GM12878 (cell line): ENCODE measurements at regions not wholly inside any gene's neighbourhood (a gene's known extent, or its start where the extent isn't known, plus 50 kb on each side); places are given as distances from the start of the nearest gene placed in this dataset.

Source experiments
- ATAC-seq: fragments of 200-7000 bp; cut with Tn5 transposase; 3 replicates; pipeline ENCODE4 v1.9.1; 2020; ENCODE audit warnings: mild to moderate bottlenecking, moderate library complexity
- BruUV-seq: library from RNA; stranded (reverse); fragments of 400-500 nt; replicated peaks from 2 replicates; lab custom pipeline; 2021; lab: Mats Ljungman, UMichigan
- CTCF ChIA-PET: fragments of 300-600 bp; sonication (Branson Sonifier 250); formaldehyde crosslinking; extraction: SDS; loops from one replicate; lab custom pipeline; 2021; ENCODE audit warnings: inconsistent platforms; lab: Yijun Ruan, JAX
- POLR2A ChIA-PET: fragments of 350-600 bp; formaldehyde crosslinking; extraction: SDS; loops from one replicate; lab custom pipeline; 2021; ENCODE audit warnings: inconsistent platforms; lab: Charles Lee
- RAD21 ChIA-PET: fragments of 300-600 bp; sonication (Branson Sonifier 250); formaldehyde crosslinking; loops from one replicate; lab custom pipeline; 2023; ENCODE audit warnings: antibody characterized with exemption; ENCODE audit not compliant: unreplicated experiment; lab: Charles Lee
- SMC1A ChIA-PET: fragments of 300-600 bp; sonication (Branson Sonifier 250); formaldehyde crosslinking; loops from one replicate; lab custom pipeline; 2023; ENCODE audit not compliant: unreplicated experiment, uncharacterized antibody; lab: Charles Lee
- DNase-seq: peaks from one replicate; pipeline ENCODE4 v3.0.0-alpha.2; 2011; ENCODE audit warnings: low read depth, low spot score
- FAIRE-seq: peaks from 3 replicates; lab custom pipeline; 2011; peaks lifted over from hg19 to GRCh38; lab: Jason Lieb, UNC
- H2AFZ ChIP-seq: 2 replicates; pipeline ENCODE4 v1.6.0; 2011; ENCODE audit warnings: low read depth, low read length, control low read depth; ENCODE audit not compliant: control insufficient read depth
- H3K27ac ChIP-seq: 2 replicates; pipeline ENCODE4 v1.5.1; 2011; ENCODE audit warnings: control low read depth; ENCODE audit not compliant: control insufficient read depth, insufficient read depth
- H3K27me3 ChIP-seq, 2 experiments: replicated peaks in 1 of 2; 2 replicates each; pipeline versions ENCODE4 v1.6.0 to v1.6.1; 2011; ENCODE audit warnings: low read length in 1 of 2; ENCODE audit not compliant: control insufficient read depth in 2 of 2, insufficient read depth in 2 of 2
- H3K36me3 ChIP-seq, 2 experiments: 2 replicates each; pipeline ENCODE4 v1.5.1; 2011; ENCODE audit warnings: low read length in 1 of 2; ENCODE audit not compliant: control insufficient read depth in 2 of 2, insufficient read depth in 2 of 2
- H3K4me1 ChIP-seq: 2 replicates; pipeline ENCODE4 v1.6.1; 2011; ENCODE audit warnings: mild to moderate bottlenecking, low read length, moderate library complexity, mixed read lengths; ENCODE audit not compliant: control insufficient read depth, insufficient read depth
- H3K4me2 ChIP-seq: 2 replicates; pipeline ENCODE4 v1.6.0; 2011; ENCODE audit warnings: control low read depth; ENCODE audit not compliant: control insufficient read depth, insufficient read depth
- H3K4me3 ChIP-seq: fragments of 200-600 bp; sonication (generic); 2 replicates; pipeline ENCODE4 v1.5.1; 2016
- H3K79me2 ChIP-seq: 2 replicates; pipeline ENCODE4 v1.6.0; 2011; ENCODE audit warnings: low read length; ENCODE audit not compliant: control insufficient read depth, insufficient read depth
- H3K9ac ChIP-seq: 2 replicates; pipeline ENCODE4 v1.8.0; 2011; ENCODE audit warnings: low read length, control low read depth, mixed read lengths; ENCODE audit not compliant: control insufficient read depth, insufficient read depth
- H3K9me3 ChIP-seq: replicated peaks from 3 replicates; pipeline ENCODE4 v1.5.1; 2011; ENCODE audit warnings: mild to moderate bottlenecking, low read length; ENCODE audit not compliant: control insufficient read depth, insufficient read depth
- H4K20me1 ChIP-seq: 2 replicates; pipeline ENCODE4 v1.6.0; 2011; ENCODE audit not compliant: control insufficient read depth, insufficient read depth
- EZH2 ChIP-seq: IDR thresholded peaks from 2 replicates; pipeline ENCODE4 v1.6.1; 2012; ENCODE audit warnings: low read depth, mild to moderate bottlenecking, control low read depth, inconsistent platforms, low read length, borderline replicate concordance; ENCODE audit not compliant: control insufficient read depth
- GATAD2B ChIP-seq: fragments of 450-650 bp; conservative IDR thresholded peaks from 2 replicates; pipeline ENCODE4 v1.6.1; 2017; ENCODE audit warnings: low read depth, mild to moderate bottlenecking, moderate library complexity
- KAT2A ChIP-seq: conservative IDR thresholded peaks from 2 replicates; pipeline ENCODE4 v1.6.1; 2011; ENCODE audit warnings: low read depth, low read length; ENCODE audit not compliant: control insufficient read depth
- NR2C1 ChIP-seq: fragments of 450-650 bp; IDR thresholded peaks from 2 replicates; pipeline ENCODE4 v1.6.1; 2017; ENCODE audit warnings: antibody characterized with exemption, mild to moderate bottlenecking, moderate library complexity
- POLR2A ChIP-seq: IDR thresholded peaks from 2 replicates; pipeline ENCODE4 v1.6.1; 2011; ENCODE audit warnings: low read depth, mild to moderate bottlenecking, low read length
- WRNIP1 ChIP-seq: IDR thresholded peaks from 2 replicates; pipeline ENCODE4 v1.6.1; 2011; ENCODE audit warnings: low read depth, low read length, improper control_type of control experiment, borderline replicate concordance
- in situ Hi-C: fragments of 300-500 bp; cut with MboI; formaldehyde crosslinking; loops from 9 replicates; pipeline ENCODE4 v1.14.3; 2018; ENCODE audit warnings: mixed read lengths
- intact Hi-C: fragments of 100-400 bp; cut with micrococcal nuclease; formaldehyde crosslinking; loops from one replicate; pipeline ENCODE4 v1.14.2; 2022; ENCODE audit not compliant: unreplicated experiment
- TF ChIP-seq, protein P1 (sequence below): fragments of 150-350 bp; IDR thresholded peaks from 2 replicates; pipeline ENCODE4 v1.6.1; 2014; ENCODE audit warnings: mild to moderate bottlenecking, low read depth, low read length
- TF ChIP-seq, protein P2 (sequence below): IDR thresholded peaks from 2 replicates; pipeline ENCODE4 v1.6.1; 2011; ENCODE audit warnings: low read depth, mild to moderate bottlenecking, low read length, moderate library complexity, borderline replicate concordance; ENCODE audit errors: extremely low read depth
- TF ChIP-seq, protein P3 (sequence below): fragments of 450-650 bp; formaldehyde crosslinking; IDR thresholded peaks from 2 replicates; pipeline ENCODE4 v1.4.0; 2022; ENCODE audit warnings: mild to moderate bottlenecking, moderate library complexity

DNA sequence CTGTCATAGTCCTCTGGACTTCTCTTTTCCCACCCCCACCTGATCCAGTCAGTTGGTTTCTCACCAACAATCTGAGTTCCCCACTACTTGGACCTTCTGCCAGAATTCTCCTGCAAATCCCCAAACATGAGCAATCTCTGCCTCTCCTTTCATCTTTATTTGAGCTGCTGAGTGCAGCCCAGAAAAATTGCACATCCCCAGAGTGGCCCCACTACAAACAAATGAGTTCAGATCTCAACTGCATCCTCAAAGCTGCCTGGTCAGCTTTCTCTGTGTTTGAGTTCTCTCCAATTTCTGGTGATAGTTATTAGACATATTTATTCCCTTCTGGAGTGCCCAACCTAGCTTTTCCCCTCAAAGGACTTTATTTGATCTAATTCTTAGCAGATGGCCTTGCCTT, 102.2 kb downstream of the PSAT1 start:
- no peaks in the 10 kb centered on the region; a peak in 1 of 4 replicates for H3K27me3 ChIP-seq
- in situ Hi-C loops (no loop called here), intact Hi-C loops (no loop called here)
- no peaks in the 10 kb centered on the region for H3K4me1 ChIP-seq
- no peaks in the 10 kb centered on the region for H4K20me1 ChIP-seq
- no peak overlapping the region for H2AFZ ChIP-seq
- no TSS peak for BruUV-seq
- ChIA-PET CTCF (no interaction called here), POLR2A (interaction anchor here (0.7 kb wide), 1 partner anchor 791 kb away, joined by 3 read pairs; no protein-coding TSS in a partner anchor), SMC1A (no interaction called here), RAD21 (no interaction called here)
- no peaks in the 10 kb centered on the region for H3K79me2 ChIP-seq
- no peak overlapping the region for H3K4me3 ChIP-seq
- no peak for DNase-seq
- no peak overlapping the region for H3K9ac ChIP-seq
- no peak overlapping the region for H3K27ac ChIP-seq
- TF ChIP-seq NR2C1: no peak
- no peak for TF ChIP-seq KAT2A
- TF ChIP-seq GATAD2B: no peak
- TF ChIP-seq, protein P1, sequence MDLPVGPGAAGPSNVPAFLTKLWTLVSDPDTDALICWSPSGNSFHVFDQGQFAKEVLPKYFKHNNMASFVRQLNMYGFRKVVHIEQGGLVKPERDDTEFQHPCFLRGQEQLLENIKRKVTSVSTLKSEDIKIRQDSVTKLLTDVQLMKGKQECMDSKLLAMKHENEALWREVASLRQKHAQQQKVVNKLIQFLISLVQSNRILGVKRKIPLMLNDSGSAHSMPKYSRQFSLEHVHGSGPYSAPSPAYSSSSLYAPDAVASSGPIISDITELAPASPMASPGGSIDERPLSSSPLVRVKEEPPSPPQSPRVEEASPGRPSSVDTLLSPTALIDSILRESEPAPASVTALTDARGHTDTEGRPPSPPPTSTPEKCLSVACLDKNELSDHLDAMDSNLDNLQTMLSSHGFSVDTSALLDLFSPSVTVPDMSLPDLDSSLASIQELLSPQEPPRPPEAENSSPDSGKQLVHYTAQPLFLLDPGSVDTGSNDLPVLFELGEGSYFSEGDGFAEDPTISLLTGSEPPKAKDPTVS: no peak
- TF ChIP-seq POLR2A: no peak
- no peak for TF ChIP-seq EZH2
- no peak for TF ChIP-seq WRNIP1
- TF ChIP-seq, protein P2, sequence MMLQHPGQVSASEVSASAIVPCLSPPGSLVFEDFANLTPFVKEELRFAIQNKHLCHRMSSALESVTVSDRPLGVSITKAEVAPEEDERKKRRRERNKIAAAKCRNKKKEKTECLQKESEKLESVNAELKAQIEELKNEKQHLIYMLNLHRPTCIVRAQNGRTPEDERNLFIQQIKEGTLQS: no peak
- TF ChIP-seq, protein P3, sequence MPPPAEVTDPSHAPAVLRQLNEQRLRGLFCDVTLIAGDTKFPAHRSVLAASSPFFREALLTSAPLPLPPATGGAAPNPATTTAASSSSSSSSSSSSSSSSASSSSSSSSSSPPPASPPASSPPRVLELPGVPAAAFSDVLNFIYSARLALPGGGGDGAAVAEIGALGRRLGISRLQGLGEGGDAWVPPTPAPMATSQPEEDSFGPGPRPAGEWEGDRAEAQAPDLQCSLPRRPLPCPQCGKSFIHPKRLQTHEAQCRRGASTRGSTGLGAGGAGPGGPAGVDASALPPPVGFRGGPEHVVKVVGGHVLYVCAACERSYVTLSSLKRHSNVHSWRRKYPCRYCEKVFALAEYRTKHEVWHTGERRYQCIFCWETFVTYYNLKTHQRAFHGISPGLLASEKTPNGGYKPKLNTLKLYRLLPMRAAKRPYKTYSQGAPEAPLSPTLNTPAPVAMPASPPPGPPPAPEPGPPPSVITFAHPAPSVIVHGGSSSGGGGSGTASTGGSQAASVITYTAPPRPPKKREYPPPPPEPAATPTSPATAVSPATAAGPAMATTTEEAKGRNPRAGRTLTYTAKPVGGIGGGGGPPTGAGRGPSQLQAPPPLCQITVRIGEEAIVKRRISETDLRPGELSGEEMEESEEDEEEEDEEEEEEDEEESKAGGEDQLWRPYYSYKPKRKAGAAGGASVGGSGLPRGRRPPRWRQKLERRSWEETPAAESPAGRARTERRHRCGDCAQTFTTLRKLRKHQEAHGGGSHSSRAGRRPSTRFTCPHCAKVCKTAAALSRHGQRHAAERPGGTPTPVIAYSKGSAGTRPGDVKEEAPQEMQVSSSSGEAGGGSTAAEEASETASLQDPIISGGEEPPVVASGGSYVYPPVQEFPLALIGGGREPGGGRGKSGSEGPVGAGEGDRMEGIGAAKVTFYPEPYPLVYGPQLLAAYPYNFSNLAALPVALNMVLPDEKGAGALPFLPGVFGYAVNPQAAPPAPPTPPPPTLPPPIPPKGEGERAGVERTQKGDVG (CRISPR knock-in tag): no peak
- FAIRE-seq: no peak
- H3K9me3 ChIP-seq: peaks cover 3% of the 10 kb centered on the region; the same call in 1 of the 3 replicates
- H3K4me2 ChIP-seq: no peak overlapping the region
- no peak for ATAC-seq
- no peaks in the 10 kb centered on the region for H3K36me3 ChIP-seq
